ENCODE measurements at regions not wholly inside any gene's neighbourhood (a gene's known extent, or its start where the extent isn't known, plus 50 kb on each side); places are given as distances from the start of the nearest gene placed in this dataset.

GRCh38 chr4:29805245-29805644, 914.9 kb upstream of the PCDH7 start:
- TF ChIP-seq CTCF (IDR thresholded peaks at IDR 0.05; ENCODE audit: low read length): no peak
- no peak for TF ChIP-seq EZH2 (IDR thresholded peaks at IDR 0.05; ENCODE audit: borderline replicate concordance, low read length)
